K562 (cell line): ENCODE measurements at regions not wholly inside any gene's neighbourhood (a gene's known extent, or its start where the extent isn't known, plus 50 kb on each side); places are given as distances from the start of the nearest gene placed in this dataset.

Source experiments
- ATAC-seq: fragments of 200-7000 bp; cut with Tn5 transposase; 3 replicates; pipeline ENCODE4 v1.9.1; 2020; ENCODE audit warnings: moderate library complexity
- BruUV-seq: library from RNA; stranded (reverse); fragments of 400-500 nt; replicated peaks from 2 replicates; lab custom pipeline; 2021; lab: Mats Ljungman, UMichigan
- CTCF ChIA-PET: fragments of 300-600 bp; formaldehyde crosslinking; extraction: SDS; loops from one replicate; lab custom pipeline; 2021; ENCODE audit warnings: low intra/inter-chr PET ratio; lab: Yijun Ruan, JAX
- POLR2A ChIA-PET: fragments of 300-600, 350-650 bp; sonication (Branson Sonifier 250); formaldehyde crosslinking; extraction: SDS; loops from one replicate; lab custom pipeline; 2021; ENCODE audit warnings: antibody characterized with exemption, inconsistent platforms; lab: Yijun Ruan, JAX
- DNase-seq, 4 experiments: peaks; one replicate each; pipeline versions ENCODE4 v3.0.0 to v3.0.0-alpha.2; 2011 to 2018; ENCODE audit warnings: low spot score in 3 of 4, mixed read lengths in 3 of 4; ENCODE audit errors: extremely low read depth in 1 of 4
- FAIRE-seq: peaks from 2 replicates; lab custom pipeline; 2011; peaks lifted over from hg19 to GRCh38; lab: Jason Lieb, UNC
- H2AFZ ChIP-seq: 2 replicates; pipeline ENCODE4 v1.6.0; 2011; ENCODE audit warnings: low read depth, low read length, control low read depth, inconsistent platforms
- H3K27ac ChIP-seq: fragments of 200-600 bp; 3 replicates; pipeline ENCODE4 v1.8.0; 2011; ENCODE audit warnings: low read depth, mild to moderate bottlenecking, control low read depth, inconsistent platforms, low read length, moderate library complexity, mixed read lengths; ENCODE audit errors: extremely low read depth
- H3K27me3 ChIP-seq, 2 experiments: fragments of 300-600 bp in 1 of 2; 2 replicates in 1 of 2; 3 replicates in 1 of 2; pipeline versions ENCODE4 v1.6.0 to v1.8.0; 2011; ENCODE audit warnings: inconsistent platforms in 2 of 2, low read length in 2 of 2, mild to moderate bottlenecking in 1 of 2, mixed read lengths in 1 of 2, moderate library complexity in 1 of 2; ENCODE audit not compliant: control insufficient read depth in 2 of 2, insufficient read depth in 2 of 2
- H3K36me3 ChIP-seq: fragments of 300-600 bp; 3 replicates; pipeline ENCODE4 v1.8.0; 2011; ENCODE audit warnings: mild to moderate bottlenecking, low read length, inconsistent platforms; ENCODE audit not compliant: control insufficient read depth, insufficient read depth
- H3K4me1 ChIP-seq, 2 experiments: fragments of 200-600 bp in 1 of 2; replicated peaks in 1 of 2; 2 replicates in 1 of 2; 3 replicates in 1 of 2; pipeline versions ENCODE4 v1.5.1 to v1.8.0; 2011; ENCODE audit warnings: inconsistent platforms in 2 of 2, low read length in 2 of 2, mild to moderate bottlenecking in 1 of 2, mixed read lengths in 1 of 2, moderate library complexity in 1 of 2; ENCODE audit not compliant: control insufficient read depth in 2 of 2, insufficient read depth in 2 of 2
- H3K4me2 ChIP-seq: 2 replicates; pipeline ENCODE4 v1.6.1; 2011; ENCODE audit warnings: low read length, control low read depth, inconsistent platforms, mixed read lengths; ENCODE audit not compliant: insufficient read depth
- H3K4me3 ChIP-seq: fragments of 200-600 bp; sonication (generic), shearing (Covaris generic); 2 replicates; pipeline ENCODE4 v1.5.1; 2016; ENCODE audit warnings: control low read depth, inconsistent platforms
- H3K79me2 ChIP-seq: fragments of 200-600 bp; 3 replicates; pipeline ENCODE4 v1.8.0; 2011; ENCODE audit warnings: low read length, inconsistent platforms; ENCODE audit not compliant: control insufficient read depth, insufficient read depth
- H3K9ac ChIP-seq, 2 experiments: 2 replicates each; pipeline versions ENCODE4 v1.6.0 to v1.6.1; 2011; ENCODE audit warnings: low read depth in 2 of 2, low read length in 2 of 2, control low read depth in 1 of 2, inconsistent platforms in 1 of 2, mild to moderate bottlenecking in 1 of 2, mixed read lengths in 1 of 2; ENCODE audit not compliant: insufficient read depth in 1 of 2
- H3K9me1 ChIP-seq: one replicate; pipeline ENCODE4 v1.6.0; 2011; ENCODE audit warnings: inconsistent platforms, mild to moderate bottlenecking, low read length, moderate library complexity; ENCODE audit not compliant: control insufficient read depth, insufficient read depth
- H3K9me3 ChIP-seq: replicated peaks from 2 replicates; pipeline ENCODE4 v1.5.1; 2011; ENCODE audit warnings: low read depth, low read length, inconsistent platforms; ENCODE audit not compliant: control insufficient read depth, insufficient read depth
- H4K20me1 ChIP-seq: replicated peaks from 2 replicates; pipeline ENCODE4 v1.6.1; 2011; ENCODE audit warnings: low read length, inconsistent platforms, mixed read lengths; ENCODE audit not compliant: control insufficient read depth, insufficient read depth
- ATF2 ChIP-seq: sonication (generic); formaldehyde crosslinking; IDR thresholded peaks from 2 replicates; pipeline ENCODE4 v1.8.1; 2022; ENCODE audit warnings: missing genetic modification reagents
- DNMT1 ChIP-seq: fragments of 450-650 bp; IDR thresholded peaks from 2 replicates; pipeline ENCODE4 v1.6.1; 2016; ENCODE audit warnings: antibody characterized with exemption, mild to moderate bottlenecking
- E2F1 ChIP-seq: sonication (generic); formaldehyde crosslinking; IDR thresholded peaks from 2 replicates; pipeline ENCODE4 v1.8.1; 2023; ENCODE audit warnings: mild to moderate bottlenecking, missing genetic modification reagents, moderate library complexity
- FOXJ2 ChIP-seq: fragments of 200-800 bp; sonication (Bioruptor generic); IDR thresholded peaks from 2 replicates; pipeline ENCODE4 v1.6.1; 2016; ENCODE audit warnings: missing genetic modification characterization, missing compliant biosample characterization
- ILF3 ChIP-seq: fragments of 450-650 bp; IDR thresholded peaks from 2 replicates; pipeline ENCODE4 v1.6.1; 2018; ENCODE audit warnings: antibody characterized with exemption, mild to moderate bottlenecking, moderate library complexity, borderline replicate concordance
- MYC ChIP-seq, 2 experiments: fragments of 250-450 bp in 1 of 2; sonication (Bioruptor Pico) in 1 of 2; IDR thresholded peaks; 2 replicates each; pipeline versions ENCODE4 v1.5.1 to v1.6.1; 2012 to 2021; ENCODE audit warnings: low read depth in 2 of 2, borderline replicate concordance in 1 of 2, improper control_type of control experiment in 1 of 2, low read length in 1 of 2, mild to moderate bottlenecking in 1 of 2, moderate library complexity in 1 of 2
- NFATC3 ChIP-seq: fragments of 450-650 bp; IDR thresholded peaks from 2 replicates; pipeline ENCODE4 v1.6.1; 2017; ENCODE audit warnings: mild to moderate bottlenecking
- SMAD2 ChIP-seq: fragments of 150-350 bp; IDR thresholded peaks from 2 replicates; pipeline ENCODE4 v1.6.1; 2014; ENCODE audit warnings: low read depth, mild to moderate bottlenecking, low read length
- THRAP3 ChIP-seq: fragments of 450-650 bp; IDR thresholded peaks from 2 replicates; pipeline ENCODE4 v1.6.1; 2016; ENCODE audit warnings: mild to moderate bottlenecking, inconsistent platforms, borderline replicate concordance
- ZKSCAN3 ChIP-seq: fragments of 250-450 bp; sonication (Bioruptor Pico); IDR thresholded peaks from 2 replicates; pipeline ENCODE4 v1.4.0; 2020
- ZKSCAN8 ChIP-seq: fragments of 200-800 bp; sonication (Bioruptor generic); IDR thresholded peaks from 2 replicates; pipeline ENCODE4 v1.6.1; 2016; ENCODE audit warnings: missing genetic modification characterization, missing compliant biosample characterization
- ZNF263 ChIP-seq: sonication (generic); formaldehyde crosslinking; IDR thresholded peaks from 2 replicates; pipeline ENCODE4 v1.8.0; 2022; ENCODE audit warnings: mild to moderate bottlenecking, missing genetic modification reagents, borderline replicate concordance
- WGBS: fragments of 100-300 bp; shearing (Covaris generic); methylation state at CpG from one replicate; pipeline ENCODE4 v1.1.6; 2016; ENCODE audit warnings: low coverage, mixed read lengths; ENCODE audit not compliant: insufficient coverage; ENCODE audit errors: missing lambda C conversion rate; 5-methylcytosine and 5-hydroxymethylcytosine counted together
- in situ Hi-C: fragments of 300-500 bp; cut with MboI; formaldehyde crosslinking; loops from 4 replicates; pipeline ENCODE4 v1.15.0; 2018; ENCODE audit warnings: inconsistent platforms, mixed read lengths
- intact Hi-C: fragments of 100-400 bp; cut with micrococcal nuclease; formaldehyde crosslinking; loops from 2 replicates; pipeline ENCODE4 v1.14.2; 2022

- no peak for TF ChIP-seq E2F1 (CRISPR knock-in tag)
- no peak for TF ChIP-seq ZNF263 (CRISPR knock-in tag)
These were observed 100.2 kb upstream of the CCDC112 start (continued) for GRCh38 chr5:115396688-115397087.

- WGBS: 5% methylated on average over 2 of the region's 2 CpGs
- Histone ChIP-seq H3K79me2 (no peaks in the 10 kb centered on the region), H3K4me1 (no peaks in the 10 kb centered on the region; a peak in 1 of 5 replicates), H3K9me1 (no peaks in the 10 kb centered on the region), H3K27ac (no peak overlapping the region)
- no peak for ATAC-seq
- ChIA-PET POLR2A (no interaction called here), CTCF (no interaction called here)
- intact Hi-C loops (no loop called here), in situ Hi-C loops (no loop called here)
- TF ChIP-seq MYC (IDR thresholded peaks at IDR 0.05; ENCODE audit: low read depth, low read length) (no peak), MYC (CRISPR knock-in tag; IDR thresholded peaks at IDR 0.05; ENCODE audit: borderline replicate concordance, low read depth) (no peak), ATF2 (CRISPR knock-in tag) (no peak), ILF3 (no peak), SMAD2 (no peak), NFATC3 (no peak), DNMT1 (no peak), ZKSCAN8 (CRISPR knock-in tag) (peak; percentile 83; the same call in 1 of the 2 replicates), ZKSCAN3 (CRISPR knock-in tag) (no peak), THRAP3 (no peak), FOXJ2 (tag) (peak; percentile 80)
- TF ChIP-seq, all 486 proteins: peak for 2
- no peaks in the 10 kb centered on the region for H3K9me3 ChIP-seq
- H4K20me1 ChIP-seq: no peaks in the 10 kb centered on the region
- BruUV-seq: no TSS peak
- no peak for FAIRE-seq
- H3K9ac ChIP-seq: no peak overlapping the region
- H3K36me3 ChIP-seq: no peaks in the 10 kb centered on the region
- H2AFZ ChIP-seq: no peak overlapping the region
- H3K4me2 ChIP-seq: no peak overlapping the region
- peaks cover 0 to 6% of the 10 kb centered on the region in 2 experiments; a peak in 3 of 5 replicates for H3K27me3 ChIP-seq
- no peak overlapping the region for H3K4me3 ChIP-seq
- no peak for DNase-seq
These were observed 99.6 kb upstream of the CCDC112 start for GRCh38 chr5:115396081-115396480.
